ENCODE measurements at regions not wholly inside any gene's neighbourhood (a gene's known extent, or its start where the extent isn't known, plus 50 kb on each side); places are given as distances from the start of the nearest gene placed in this dataset.

GRCh38 chr5:14063138-14063537 is 80.0 kb upstream of the TRIO start:
- BruUV-seq (replicated peaks): no TSS peak
- POLR2A ChIA-PET (ENCODE audit: unreplicated experiment): no interaction called here

GRCh38 chr5:14062178-14062577 is 81.0 kb upstream of the TRIO start:
- no peaks in the 10 kb centered on the region for H3K9me2 ChIP-seq (replicated peaks; ENCODE audit: low read length)
- TF ChIP-seq EZH2 (IDR thresholded peaks at IDR 0.05; ENCODE audit: low read length, unreplicated experiment) (no peak), CTCF (conservative IDR thresholded peaks at IDR 0.05; ENCODE audit: low read depth, low read length) (no peak), EZH2phosphoT487 (IDR thresholded peaks at IDR 0.05; ENCODE audit: borderline replicate concordance, low read length) (no peak)
- ChIA-PET POLR2A (ENCODE audit: unreplicated experiment) (no interaction called here), CTCF (no interaction called here)
- no peak overlapping the region for H2AFZ ChIP-seq (ENCODE audit: low read length)
- no peak overlapping the region for H3K4me3 ChIP-seq (ENCODE audit: low read length)
- H4K20me1 ChIP-seq (ENCODE audit: low read length): no peaks in the 10 kb centered on the region
- H3K27me3 ChIP-seq (ENCODE audit: low read length): no peaks in the 10 kb centered on the region
- no peaks in the 10 kb centered on the region for H3K79me2 ChIP-seq (ENCODE audit: low read length)
- no peaks in the 10 kb centered on the region for H3K36me3 ChIP-seq (ENCODE audit: low read depth, low read length)
- H3F3A ChIP-seq (ENCODE audit: low read length, unreplicated experiment): no peaks in the 10 kb centered on the region
- H3K4me2 ChIP-seq (ENCODE audit: low read length): no peak overlapping the region
- BruUV-seq (replicated peaks): no TSS peak
- intact Hi-C loops (cut with micrococcal nuclease): no loop called here
- no peak overlapping the region for H3K27ac ChIP-seq (ENCODE audit: low read length)
- no peak overlapping the region for H3K9ac ChIP-seq (ENCODE audit: low read length)
- 0 out of 2 replicates have a peak, but pooled peaks cover 3% of the 10 kb centered on the region for H3K4me1 ChIP-seq (ENCODE audit: insufficient read depth, low read length)
- no peak for DNase-seq
- H3K9me3 ChIP-seq (ENCODE audit: low read length): no peaks in the 10 kb centered on the region
- no peak for ATAC-seq

More at GRCh38 chr5:14063138-14063537, 80.0 kb upstream of the TRIO start:
- Histone ChIP-seq H3K4me2 (ENCODE audit: low read length) (no peak overlapping the region), H3K27ac (ENCODE audit: low read length) (no peak overlapping the region), H3K27me3 (ENCODE audit: low read length) (no peaks in the 10 kb centered on the region), H3K9me3 (ENCODE audit: low read length) (no peaks in the 10 kb centered on the region), H3F3A (ENCODE audit: low read length, unreplicated experiment) (no peaks in the 10 kb centered on the region), H3K4me1 (ENCODE audit: insufficient read depth, low read length) (0 out of 2 replicates have a peak, but pooled peaks cover 3% of the 10 kb centered on the region), H2AFZ (ENCODE audit: low read length) (no peak overlapping the region), H3K79me2 (ENCODE audit: low read length) (no peaks in the 10 kb centered on the region), H4K20me1 (ENCODE audit: low read length) (no peaks in the 10 kb centered on the region), H3K4me3 (ENCODE audit: low read length) (no peak overlapping the region), H3K9me2 (replicated peaks; ENCODE audit: low read length) (no peaks in the 10 kb centered on the region), H3K36me3 (ENCODE audit: low read depth, low read length) (no peaks in the 10 kb centered on the region), H3K9ac (ENCODE audit: low read length) (no peak overlapping the region)
- DNase-seq (no peak), ATAC-seq (no peak)
- CTCF ChIA-PET: no interaction called here
- no peak for TF ChIP-seq EZH2 (IDR thresholded peaks at IDR 0.05; ENCODE audit: low read length, unreplicated experiment)
- TF ChIP-seq CTCF (conservative IDR thresholded peaks at IDR 0.05; ENCODE audit: low read depth, low read length): no peak
- TF ChIP-seq EZH2phosphoT487 (IDR thresholded peaks at IDR 0.05; ENCODE audit: borderline replicate concordance, low read length): no peak
- intact Hi-C loops (cut with micrococcal nuclease): no loop called here

- Histone ChIP-seq H3K4me1 (ENCODE audit: insufficient read depth, low read length) (0 out of 2 replicates have a peak, but pooled peaks cover 3% of the 10 kb centered on the region), H3K9ac (ENCODE audit: low read length) (no peak overlapping the region), H3K9me3 (ENCODE audit: low read length) (no peaks in the 10 kb centered on the region), H3K9me2 (replicated peaks; ENCODE audit: low read length) (no peaks in the 10 kb centered on the region), H3K27me3 (ENCODE audit: low read length) (no peaks in the 10 kb centered on the region), H3F3A (ENCODE audit: low read length, unreplicated experiment) (no peaks in the 10 kb centered on the region), H3K79me2 (ENCODE audit: low read length) (no peaks in the 10 kb centered on the region), H3K4me2 (ENCODE audit: low read length) (no peak overlapping the region), H3K27ac (ENCODE audit: low read length) (no peak overlapping the region), H3K4me3 (ENCODE audit: low read length) (no peak overlapping the region), H4K20me1 (ENCODE audit: low read length) (no peaks in the 10 kb centered on the region), H3K36me3 (ENCODE audit: low read depth, low read length) (no peaks in the 10 kb centered on the region), H2AFZ (ENCODE audit: low read length) (no peak overlapping the region)
- ChIA-PET POLR2A (ENCODE audit: unreplicated experiment) (no interaction called here), CTCF (no interaction called here)
- intact Hi-C loops (cut with micrococcal nuclease): no loop called here
- DNase-seq (no peak), ATAC-seq (no peak)
- no TSS peak for BruUV-seq (replicated peaks)
- no peak for TF ChIP-seq CTCF (conservative IDR thresholded peaks at IDR 0.05; ENCODE audit: low read depth, low read length)
- TF ChIP-seq EZH2phosphoT487 (IDR thresholded peaks at IDR 0.05; ENCODE audit: borderline replicate concordance, low read length): no peak
- no peak for TF ChIP-seq EZH2 (IDR thresholded peaks at IDR 0.05; ENCODE audit: low read length, unreplicated experiment)
These were observed 82.0 kb upstream of the TRIO start for GRCh38 chr5:14061106-14061505.

All from PC-3 (cell line).